Upper lobe of left lung (tissue), 4 donors: ENCODE measurements at regions not wholly inside any gene's neighbourhood (a gene's known extent, or its start where the extent isn't known, plus 50 kb on each side); places are given as distances from the start of the nearest gene placed in this dataset.

Experiments used
- EP300 ChIP-seq, 4 donors: sonication (generic); formaldehyde crosslinking; IDR thresholded peaks; one replicate each; pipeline ENCODE4 v1.5.1; 2017; ENCODE audit warnings: antibody characterized with exemption in 4 of 4, control low read depth in 2 of 4
- POLR2A ChIP-seq, 4 donors: fragments of 450-650 bp; IDR thresholded peaks; one replicate each; pipeline ENCODE4 v1.5.1; 2016 to 2017; ENCODE audit warnings: antibody characterized with exemption in 4 of 4, mild to moderate bottlenecking in 2 of 4
- POLR2AphosphoS5 ChIP-seq, 2 donors: sonication (generic); formaldehyde crosslinking; IDR thresholded peaks; one replicate each; pipeline ENCODE4 v1.5.1; 2017; ENCODE audit warnings: antibody characterized with exemption in 2 of 2
- TF ChIP-seq, protein P1 (sequence below), 6 experiments: fragments of 450-650 bp in 4 of 6; fragments of 200-600 bp in 2 of 6; sonication (generic) in 2 of 6; IDR thresholded peaks; one replicate each; pipeline ENCODE4 v1.5.1; 2016 to 2019; ENCODE audit warnings: antibody characterized with exemption in 6 of 6

DNA sequence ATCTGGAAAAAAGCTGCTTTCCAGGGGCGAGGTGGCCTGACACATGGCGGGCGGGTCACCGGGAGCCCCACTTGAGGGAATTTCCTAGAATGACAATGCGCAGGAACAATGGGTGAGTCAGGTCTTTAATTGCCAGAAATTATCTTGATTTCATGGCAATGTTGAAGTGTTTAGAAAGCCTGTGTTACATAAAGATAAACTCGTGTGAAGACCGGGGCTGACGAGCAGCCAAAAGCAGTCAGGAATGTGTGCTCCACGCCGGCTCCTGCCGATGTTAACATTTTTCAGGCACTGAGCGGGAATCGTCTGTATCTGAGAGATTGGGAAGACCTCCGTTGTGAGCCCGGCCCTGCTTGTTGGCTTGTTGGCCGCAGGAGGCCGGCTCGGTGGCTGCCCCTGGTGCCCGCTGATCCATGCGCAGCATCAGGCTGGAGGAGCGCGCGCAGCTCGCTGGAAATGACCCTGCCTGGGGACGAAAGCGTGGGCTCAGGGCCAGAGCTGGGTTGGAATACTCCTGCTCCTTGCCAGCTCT lies 353.1 kb downstream of the FOXL1 start:
- TF ChIP-seq, protein P1, sequence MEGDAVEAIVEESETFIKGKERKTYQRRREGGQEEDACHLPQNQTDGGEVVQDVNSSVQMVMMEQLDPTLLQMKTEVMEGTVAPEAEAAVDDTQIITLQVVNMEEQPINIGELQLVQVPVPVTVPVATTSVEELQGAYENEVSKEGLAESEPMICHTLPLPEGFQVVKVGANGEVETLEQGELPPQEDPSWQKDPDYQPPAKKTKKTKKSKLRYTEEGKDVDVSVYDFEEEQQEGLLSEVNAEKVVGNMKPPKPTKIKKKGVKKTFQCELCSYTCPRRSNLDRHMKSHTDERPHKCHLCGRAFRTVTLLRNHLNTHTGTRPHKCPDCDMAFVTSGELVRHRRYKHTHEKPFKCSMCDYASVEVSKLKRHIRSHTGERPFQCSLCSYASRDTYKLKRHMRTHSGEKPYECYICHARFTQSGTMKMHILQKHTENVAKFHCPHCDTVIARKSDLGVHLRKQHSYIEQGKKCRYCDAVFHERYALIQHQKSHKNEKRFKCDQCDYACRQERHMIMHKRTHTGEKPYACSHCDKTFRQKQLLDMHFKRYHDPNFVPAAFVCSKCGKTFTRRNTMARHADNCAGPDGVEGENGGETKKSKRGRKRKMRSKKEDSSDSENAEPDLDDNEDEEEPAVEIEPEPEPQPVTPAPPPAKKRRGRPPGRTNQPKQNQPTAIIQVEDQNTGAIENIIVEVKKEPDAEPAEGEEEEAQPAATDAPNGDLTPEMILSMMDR (IDR thresholded peaks at IDR 0.05): no peak
- no peak for TF ChIP-seq POLR2AphosphoS5 (IDR thresholded peaks at IDR 0.05)
- no peak for TF ChIP-seq POLR2A (IDR thresholded peaks at IDR 0.05)
- TF ChIP-seq EP300 (IDR thresholded peaks at IDR 0.05): no peak
